Osteoblast (primary cell): ENCODE measurements at regions not wholly inside any gene's neighbourhood (a gene's known extent, or its start where the extent isn't known, plus 50 kb on each side); places are given as distances from the start of the nearest gene placed in this dataset.

Experiments
- DNase-seq: peaks from one replicate; pipeline ENCODE4 v3.0.0; 2011; ENCODE audit warnings: low spot score, mixed read lengths; ENCODE audit not compliant: insufficient read length; ENCODE audit errors: missing footprints
- H2AFZ ChIP-seq: 2 replicates; pipeline ENCODE4 v1.6.0; 2011; ENCODE audit warnings: mild to moderate bottlenecking, low read length
- H3K27ac ChIP-seq: 2 replicates; pipeline ENCODE4 v1.5.1; 2011; ENCODE audit warnings: mild to moderate bottlenecking, low read depth, low read length, moderate library complexity
- H3K27me3 ChIP-seq: 2 replicates; pipeline ENCODE4 v1.6.0; 2012; ENCODE audit warnings: mild to moderate bottlenecking, control low read depth, inconsistent platforms, low read length, moderate library complexity; ENCODE audit not compliant: insufficient read depth
- H3K36me3 ChIP-seq: 2 replicates; pipeline ENCODE4 v1.5.1; 2011; ENCODE audit warnings: mild to moderate bottlenecking, low read length, control low read depth, moderate library complexity; ENCODE audit not compliant: insufficient read depth
- H3K4me1 ChIP-seq: 2 replicates; pipeline ENCODE4 v1.5.1; 2011; ENCODE audit warnings: mild to moderate bottlenecking, low read length, control low read depth, moderate library complexity; ENCODE audit not compliant: insufficient read depth
- H3K4me2 ChIP-seq: 2 replicates; pipeline ENCODE4 v1.6.0; 2011; ENCODE audit warnings: mild to moderate bottlenecking, low read length; ENCODE audit not compliant: insufficient read depth
- H3K4me3 ChIP-seq: fragments of 200-600 bp; sonication (generic); 3 replicates; pipeline ENCODE4 v1.5.1; 2012; ENCODE audit warnings: mild to moderate bottlenecking, low read length, inconsistent platforms; ENCODE audit not compliant: insufficient read depth
- H3K79me2 ChIP-seq: 2 replicates; pipeline ENCODE4 v1.6.0; 2012; ENCODE audit warnings: mild to moderate bottlenecking, low read length, control low read depth, inconsistent platforms; ENCODE audit not compliant: insufficient read depth
- H3K9me3 ChIP-seq: 2 replicates; pipeline ENCODE4 v1.5.1; 2011; ENCODE audit warnings: low read depth, low read length, control low read depth
- H4K20me1 ChIP-seq: 2 replicates; pipeline ENCODE4 v1.6.0; 2012; ENCODE audit warnings: mild to moderate bottlenecking, low read length, control low read depth; ENCODE audit not compliant: insufficient read depth
- TF ChIP-seq, protein P1 (sequence below): IDR thresholded peaks from 2 replicates; pipeline ENCODE4 v1.5.1; 2011; ENCODE audit warnings: mild to moderate bottlenecking, low read depth, low read length, moderate library complexity; ENCODE audit errors: extremely low read depth

DNA sequence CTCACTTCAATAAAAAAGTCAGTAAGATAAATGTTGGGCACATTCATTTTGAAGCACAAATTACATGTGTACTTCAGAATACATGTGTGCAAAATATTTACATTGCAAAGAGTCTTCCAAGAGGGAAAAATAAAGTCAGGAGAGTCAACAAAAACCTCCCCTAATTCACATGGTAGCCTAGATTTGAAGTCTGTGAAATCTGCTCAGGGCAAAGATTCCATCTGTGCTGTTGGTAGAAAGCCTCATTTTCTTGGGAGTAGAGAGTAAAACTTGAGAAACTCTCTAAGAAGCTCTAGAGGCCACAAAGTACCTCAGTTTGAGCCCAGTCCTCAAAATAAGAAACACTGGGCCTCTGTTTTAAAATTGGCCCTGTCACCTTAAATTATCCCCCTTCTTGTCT is 303.4 kb downstream of the RAB28 start:
- Histone ChIP-seq H3K4me3 (no peak overlapping the region), H3K27me3 (no peaks in the 10 kb centered on the region), H4K20me1 (no peaks in the 10 kb centered on the region), H3K4me1 (no peaks in the 10 kb centered on the region), H3K36me3 (no peaks in the 10 kb centered on the region), H2AFZ (no peak overlapping the region), H3K27ac (no peak overlapping the region), H3K9me3 (no peaks in the 10 kb centered on the region), H3K79me2 (no peaks in the 10 kb centered on the region), H3K4me2 (no peak overlapping the region)
- DNase-seq = no peak
- TF ChIP-seq, protein P1, sequence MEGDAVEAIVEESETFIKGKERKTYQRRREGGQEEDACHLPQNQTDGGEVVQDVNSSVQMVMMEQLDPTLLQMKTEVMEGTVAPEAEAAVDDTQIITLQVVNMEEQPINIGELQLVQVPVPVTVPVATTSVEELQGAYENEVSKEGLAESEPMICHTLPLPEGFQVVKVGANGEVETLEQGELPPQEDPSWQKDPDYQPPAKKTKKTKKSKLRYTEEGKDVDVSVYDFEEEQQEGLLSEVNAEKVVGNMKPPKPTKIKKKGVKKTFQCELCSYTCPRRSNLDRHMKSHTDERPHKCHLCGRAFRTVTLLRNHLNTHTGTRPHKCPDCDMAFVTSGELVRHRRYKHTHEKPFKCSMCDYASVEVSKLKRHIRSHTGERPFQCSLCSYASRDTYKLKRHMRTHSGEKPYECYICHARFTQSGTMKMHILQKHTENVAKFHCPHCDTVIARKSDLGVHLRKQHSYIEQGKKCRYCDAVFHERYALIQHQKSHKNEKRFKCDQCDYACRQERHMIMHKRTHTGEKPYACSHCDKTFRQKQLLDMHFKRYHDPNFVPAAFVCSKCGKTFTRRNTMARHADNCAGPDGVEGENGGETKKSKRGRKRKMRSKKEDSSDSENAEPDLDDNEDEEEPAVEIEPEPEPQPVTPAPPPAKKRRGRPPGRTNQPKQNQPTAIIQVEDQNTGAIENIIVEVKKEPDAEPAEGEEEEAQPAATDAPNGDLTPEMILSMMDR = no peak

DNA sequence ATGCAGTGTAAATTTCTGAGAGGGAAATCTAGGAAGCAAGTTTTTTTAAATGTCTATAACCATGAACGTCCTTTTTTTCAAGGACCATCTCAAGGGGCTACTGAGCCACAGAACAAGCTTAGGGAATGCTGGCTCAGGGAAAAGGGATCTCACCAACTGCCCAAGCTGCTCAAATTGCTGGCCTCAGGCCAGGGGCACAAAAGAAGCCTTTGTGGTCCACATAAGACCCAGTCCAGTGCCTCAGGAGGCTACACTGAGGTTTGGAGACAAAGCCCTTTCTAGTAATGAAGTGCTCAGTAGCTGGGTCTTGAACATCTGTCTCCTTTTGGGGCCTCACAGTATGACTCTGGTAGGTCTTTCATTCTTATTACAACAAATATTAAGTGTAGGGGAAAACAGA is 305.5 kb downstream of the RAB28 start:
- Histone ChIP-seq H3K4me2 (no peak overlapping the region), H3K27me3 (no peaks in the 10 kb centered on the region), H3K79me2 (no peaks in the 10 kb centered on the region), H4K20me1 (no peaks in the 10 kb centered on the region), H3K36me3 (no peaks in the 10 kb centered on the region), H3K27ac (no peak overlapping the region), H3K4me3 (no peak overlapping the region), H2AFZ (no peak overlapping the region), H3K4me1 (no peaks in the 10 kb centered on the region), H3K9me3 (no peaks in the 10 kb centered on the region)
- no peak for DNase-seq
- TF ChIP-seq, protein P1 = no peak

DNA sequence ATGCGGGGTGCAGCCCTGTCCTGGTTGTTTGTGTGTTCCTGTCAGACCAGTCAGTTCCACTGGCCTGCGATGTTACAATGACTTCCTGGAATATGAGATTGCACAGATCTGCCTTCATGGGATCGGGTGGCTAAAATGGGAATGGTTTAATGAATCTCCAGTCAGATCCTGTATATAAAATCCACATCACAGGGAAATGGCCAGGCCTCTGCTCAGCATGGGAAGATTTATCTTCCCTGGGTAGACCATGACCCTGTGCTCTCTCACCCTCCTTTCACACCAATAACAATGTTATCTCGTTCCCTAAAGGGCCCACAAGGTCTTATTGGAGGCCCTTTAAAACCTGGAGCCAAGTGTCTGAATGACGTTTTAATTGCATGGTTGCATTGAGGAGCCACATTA is 307.4 kb downstream of the RAB28 start:
- H3K36me3 ChIP-seq = no peaks in the 10 kb centered on the region
- H3K4me3 ChIP-seq = no peak overlapping the region
- H3K4me2 ChIP-seq = no peak overlapping the region
- H3K27me3 ChIP-seq = no peaks in the 10 kb centered on the region
- TF ChIP-seq, protein P1 = no peak
- no peak overlapping the region for H3K27ac ChIP-seq
- H3K79me2 ChIP-seq = no peaks in the 10 kb centered on the region
- H3K9me3 ChIP-seq = no peaks in the 10 kb centered on the region
- DNase-seq = no peak
- no peak overlapping the region for H2AFZ ChIP-seq
- no peaks in the 10 kb centered on the region for H4K20me1 ChIP-seq
- no peaks in the 10 kb centered on the region for H3K4me1 ChIP-seq

DNA sequence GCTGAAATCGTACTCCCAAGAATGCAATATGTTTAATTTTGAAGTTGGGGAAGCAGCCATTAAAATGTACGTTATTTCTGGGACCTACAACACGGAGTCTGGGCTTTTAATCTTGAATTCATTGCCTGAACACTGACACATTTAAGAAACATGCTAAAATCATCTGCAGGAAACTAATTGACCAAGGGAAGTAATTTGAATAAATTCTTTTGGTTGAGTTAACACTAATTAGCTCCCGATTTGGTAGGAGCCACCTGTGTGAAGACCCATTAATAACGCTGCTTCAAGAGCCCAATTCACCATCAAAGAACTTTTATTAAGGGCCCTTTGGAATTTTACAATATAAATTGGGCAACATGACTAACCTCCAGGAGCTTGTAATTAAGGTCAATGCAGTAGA is 309.2 kb downstream of the RAB28 start:
- DNase-seq = no peak
- TF ChIP-seq, protein P1 = no peak
- no peak overlapping the region for H3K4me3 ChIP-seq

More for the DNA sequence above, 309.2 kb downstream of the RAB28 start:
- no peaks in the 10 kb centered on the region for H4K20me1 ChIP-seq
- H2AFZ ChIP-seq = no peak overlapping the region
- no peaks in the 10 kb centered on the region for H3K27me3 ChIP-seq
- H3K4me1 ChIP-seq = no peaks in the 10 kb centered on the region
- no peaks in the 10 kb centered on the region for H3K79me2 ChIP-seq
- no peaks in the 10 kb centered on the region for H3K9me3 ChIP-seq
- no peaks in the 10 kb centered on the region for H3K36me3 ChIP-seq
- H3K27ac ChIP-seq = no peak overlapping the region
- no peak overlapping the region for H3K4me2 ChIP-seq
